ENCODE measurements at regions not wholly inside any gene's neighbourhood (a gene's known extent, or its start where the extent isn't known, plus 50 kb on each side); places are given as distances from the start of the nearest gene placed in this dataset.

- TF ChIP-seq POLR2A (IDR thresholded peaks at IDR 0.05; ENCODE audit: low read depth, low read length): no peak
- no peak for TF ChIP-seq POLR2AphosphoS5 (IDR thresholded peaks at IDR 0.05; ENCODE audit: insufficient read depth, low read depth, low read length)
- no peak for TF ChIP-seq CTCF (IDR thresholded peaks at IDR 0.05; ENCODE audit: extremely low read depth in 1 of 2, insufficient read depth in 1 of 2, low read depth in 1 of 2, low read length in 2 of 2)
- TF ChIP-seq MYC (IDR thresholded peaks at IDR 0.05; ENCODE audit: low read depth, low read length): no peak
- no peak for TF ChIP-seq MAX (IDR thresholded peaks at IDR 0.05; ENCODE audit: insufficient read depth, insufficient read length)
- TF ChIP-seq FOS (IDR thresholded peaks at IDR 0.05; ENCODE audit: borderline replicate concordance, insufficient read depth, low read length): no peak
- no peak for TF ChIP-seq EZH2 (IDR thresholded peaks at IDR 0.05; ENCODE audit: borderline replicate concordance, low read depth, low read length, severe bottlenecking)
Observed at GRCh38 chrX:18065956-18066355, 154.7 kb downstream of the BEND2 start.

Data from endothelial cell of umbilical vein (primary cell).